ENCODE measurements at regions not wholly inside any gene's neighbourhood (a gene's known extent, or its start where the extent isn't known, plus 50 kb on each side); places are given as distances from the start of the nearest gene placed in this dataset.

GRCh38 chr10:64007157-64007556, 486.0 kb downstream of the REEP3 start:
- H4K20me1 ChIP-seq (replicated peaks; ENCODE audit: insufficient read depth), result no peaks in the 10 kb centered on the region
- no peaks in the 10 kb centered on the region for H3F3A ChIP-seq (replicated peaks; ENCODE audit: low read depth)
- TF ChIP-seq REST (IDR thresholded peaks at IDR 0.05; ENCODE audit: unreplicated experiment), result no peak
- no peak for TF ChIP-seq ZNF331 (CRISPR knock-in tag; IDR thresholded peaks at IDR 0.05; ENCODE audit: low read depth)
- no peak for TF ChIP-seq CREB1 (CRISPR knock-in tag; IDR thresholded peaks at IDR 0.05; ENCODE audit: low read depth)
- TF ChIP-seq POLR2AphosphoS5 (IDR thresholded peaks at IDR 0.05; ENCODE audit: low read depth), result no peak
- no peak for TF ChIP-seq ETS1 (IDR thresholded peaks at IDR 0.05)
- no peak for TF ChIP-seq JUNB (IDR thresholded peaks at IDR 0.05; ENCODE audit: unreplicated experiment)
- TF ChIP-seq EZH2phosphoT487 (IDR thresholded peaks at IDR 0.05; ENCODE audit: unreplicated experiment), result no peak
- TF ChIP-seq NANOG (IDR thresholded peaks at IDR 0.05; ENCODE audit: borderline replicate concordance), result no peak
- TF ChIP-seq ZNF462 (CRISPR knock-in tag; IDR thresholded peaks at IDR 0.05), result no peak
- no peak for TF ChIP-seq ZNF114 (CRISPR knock-in tag; IDR thresholded peaks at IDR 0.05)
- no peak for TF ChIP-seq STAT1 (IDR thresholded peaks at IDR 0.05; ENCODE audit: unreplicated experiment)
- no peak for TF ChIP-seq EZH2 (IDR thresholded peaks at IDR 0.05; ENCODE audit: low read depth, unreplicated experiment)
- TF ChIP-seq CTCF (conservative IDR thresholded peaks at IDR 0.05; ENCODE audit: low read depth in 2 of 2), result no peak
- peak; percentile 40 for DNase-seq (ENCODE audit: low spot score)
- H3K27me3 ChIP-seq (ENCODE audit: insufficient read depth), result no peaks in the 10 kb centered on the region
- H3K4me2 ChIP-seq, result no peak overlapping the region
- ATAC-seq, result no peak
- no peaks in the 10 kb centered on the region; the same call in 1 of the 2 replicates for H3K36me3 ChIP-seq (ENCODE audit: insufficient read depth)
- peaks cover 17% of the 10 kb centered on the region; the same call in 2 of the 3 replicates for H3K36me3 Mint-ChIP-seq (ENCODE audit: low read depth)
- no peak overlapping the region for H3K4me3 ChIP-seq
- no peaks in the 10 kb centered on the region for H3K9me2 ChIP-seq (ENCODE audit: insufficient read depth)
- no peak overlapping the region for H3K4me3 Mint-ChIP-seq
- no peaks in the 10 kb centered on the region for H3K79me2 ChIP-seq (replicated peaks; ENCODE audit: insufficient read depth)
- no peaks in the 10 kb centered on the region for H3K27me3 Mint-ChIP-seq (ENCODE audit: insufficient read depth, low read depth, poor library complexity)
- no peak overlapping the region for H3K27ac ChIP-seq (ENCODE audit: low read depth)
- H3K4me1 ChIP-seq (ENCODE audit: insufficient read depth), result peaks cover 9% of the 10 kb centered on the region; the same call in 1 of the 2 replicates
- peaks cover 5% of the 10 kb centered on the region for H3K4me1 Mint-ChIP-seq
- H3K9me3 Mint-ChIP-seq, result peaks cover 29% of the 10 kb centered on the region
- no peak overlapping the region for H2AFZ ChIP-seq
- H3K27ac Mint-ChIP-seq, result no peak overlapping the region
